ENCODE measurements at regions not wholly inside any gene's neighbourhood (a gene's known extent, or its start where the extent isn't known, plus 50 kb on each side); places are given as distances from the start of the nearest gene placed in this dataset.

DNA sequence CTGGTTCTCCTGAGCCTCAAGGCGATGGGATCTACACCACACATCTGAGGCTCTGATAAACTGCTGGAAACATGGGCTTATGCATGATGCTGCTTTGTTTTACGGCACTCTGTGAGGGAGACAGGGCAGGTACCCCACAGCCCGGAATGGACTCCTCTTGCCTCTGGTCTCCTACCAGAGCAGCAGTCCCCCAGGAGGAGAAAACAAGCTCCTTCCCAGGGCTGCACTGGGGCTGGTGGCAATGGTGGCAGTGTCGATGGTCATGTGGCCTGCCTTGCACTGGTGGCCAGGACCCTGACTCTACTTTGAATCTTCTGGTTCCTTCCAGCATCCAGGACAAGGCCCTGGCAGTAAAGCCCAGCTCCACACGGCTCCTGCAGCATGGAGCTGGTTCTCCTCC, 79.4 kb downstream of the TOMM20 start:
- TF ChIP-seq, protein P1, sequence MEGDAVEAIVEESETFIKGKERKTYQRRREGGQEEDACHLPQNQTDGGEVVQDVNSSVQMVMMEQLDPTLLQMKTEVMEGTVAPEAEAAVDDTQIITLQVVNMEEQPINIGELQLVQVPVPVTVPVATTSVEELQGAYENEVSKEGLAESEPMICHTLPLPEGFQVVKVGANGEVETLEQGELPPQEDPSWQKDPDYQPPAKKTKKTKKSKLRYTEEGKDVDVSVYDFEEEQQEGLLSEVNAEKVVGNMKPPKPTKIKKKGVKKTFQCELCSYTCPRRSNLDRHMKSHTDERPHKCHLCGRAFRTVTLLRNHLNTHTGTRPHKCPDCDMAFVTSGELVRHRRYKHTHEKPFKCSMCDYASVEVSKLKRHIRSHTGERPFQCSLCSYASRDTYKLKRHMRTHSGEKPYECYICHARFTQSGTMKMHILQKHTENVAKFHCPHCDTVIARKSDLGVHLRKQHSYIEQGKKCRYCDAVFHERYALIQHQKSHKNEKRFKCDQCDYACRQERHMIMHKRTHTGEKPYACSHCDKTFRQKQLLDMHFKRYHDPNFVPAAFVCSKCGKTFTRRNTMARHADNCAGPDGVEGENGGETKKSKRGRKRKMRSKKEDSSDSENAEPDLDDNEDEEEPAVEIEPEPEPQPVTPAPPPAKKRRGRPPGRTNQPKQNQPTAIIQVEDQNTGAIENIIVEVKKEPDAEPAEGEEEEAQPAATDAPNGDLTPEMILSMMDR (IDR thresholded peaks at IDR 0.05; ENCODE audit: partially characterized antibody, unreplicated experiment): no peak
- Mint-ChIP-seq H3K9me3 (ENCODE audit: unreplicated experiment) (peaks cover 5% of the 10 kb centered on the region), H3K27me3 (ENCODE audit: unreplicated experiment) (peaks cover 1% of the 10 kb centered on the region), H3K27ac (ENCODE audit: unreplicated experiment) (no peak overlapping the region), H3K4me3 (ENCODE audit: unreplicated experiment) (no peak overlapping the region), H3K4me1 (ENCODE audit: low read depth, unreplicated experiment) (peaks cover 22% of the 10 kb centered on the region), H3K36me3 (ENCODE audit: unreplicated experiment) (no peaks in the 10 kb centered on the region)
- DNase-seq: no peak

DNA sequence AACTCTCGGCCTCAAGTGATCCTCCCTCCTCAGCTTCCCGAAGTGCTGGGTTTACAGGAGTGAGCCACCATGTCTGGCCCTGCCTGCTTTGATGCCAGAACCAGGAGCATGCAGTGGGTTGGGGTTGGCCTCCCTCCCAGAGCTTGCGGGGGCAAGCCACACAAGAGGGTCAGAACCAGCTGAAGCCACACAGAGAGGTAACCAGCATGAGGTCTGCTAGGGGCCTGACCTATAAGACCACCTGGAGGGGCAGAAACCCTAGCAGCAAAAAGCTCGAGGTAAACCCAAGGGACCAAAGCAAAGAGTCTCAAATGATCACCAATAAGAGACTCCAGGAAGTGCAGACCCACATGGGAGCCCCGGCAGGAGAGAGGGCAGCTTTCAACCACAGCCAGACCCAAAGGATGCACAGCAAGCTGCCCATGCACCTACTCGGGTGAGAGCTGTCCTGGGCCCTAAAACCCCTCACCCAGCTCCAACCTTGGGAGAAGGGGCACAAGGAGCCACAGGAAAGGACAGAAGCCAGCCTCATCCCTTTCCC, 81.2 kb downstream of the TOMM20 start:
- Mint-ChIP-seq H3K4me1 (ENCODE audit: low read depth, unreplicated experiment) (peaks cover 16% of the 10 kb centered on the region), H3K27ac (ENCODE audit: unreplicated experiment) (no peak overlapping the region), H3K36me3 (ENCODE audit: unreplicated experiment) (no peaks in the 10 kb centered on the region), H3K27me3 (ENCODE audit: unreplicated experiment) (peaks cover 1% of the 10 kb centered on the region), H3K4me3 (ENCODE audit: unreplicated experiment) (no peak overlapping the region), H3K9me3 (ENCODE audit: unreplicated experiment) (peaks cover 5% of the 10 kb centered on the region)
- TF ChIP-seq, protein P1 (IDR thresholded peaks at IDR 0.05; ENCODE audit: partially characterized antibody, unreplicated experiment): no peak
- no peak for DNase-seq

DNA sequence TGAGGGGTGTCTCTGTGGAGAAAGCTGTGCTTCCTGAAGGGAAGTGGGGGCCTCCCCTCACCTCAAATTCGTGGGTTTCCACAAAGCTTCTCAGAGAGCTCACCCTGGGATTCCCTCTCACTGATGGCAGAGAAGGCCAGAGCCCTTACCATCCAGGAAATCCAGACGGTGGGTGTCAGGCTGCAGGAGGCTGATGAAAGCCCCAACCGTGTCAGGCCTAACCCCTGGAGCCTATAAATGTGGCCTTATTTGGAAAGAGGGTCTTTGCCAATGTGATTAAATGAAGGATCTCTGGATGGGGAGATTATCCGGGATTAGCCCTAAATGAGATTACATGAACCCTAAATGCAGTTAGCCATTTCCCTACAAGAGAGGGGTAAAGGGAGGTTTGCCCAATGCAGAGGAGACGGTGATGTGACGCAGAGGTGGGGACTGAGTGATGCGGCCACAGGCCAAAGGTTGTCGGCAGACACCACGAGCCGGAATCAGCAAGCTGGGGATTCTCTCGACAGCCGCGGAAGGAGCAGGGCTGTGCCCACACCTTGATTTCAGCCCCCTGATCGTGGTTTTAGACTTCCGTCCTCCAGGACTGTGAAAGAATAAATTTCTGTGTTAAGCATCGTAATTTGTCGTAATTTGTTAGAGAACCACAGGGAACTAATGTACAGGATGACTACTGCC, 82.6 kb downstream of the TOMM20 start:
- Mint-ChIP-seq H3K36me3 (ENCODE audit: unreplicated experiment) (no peaks in the 10 kb centered on the region), H3K27ac (ENCODE audit: unreplicated experiment) (no peak overlapping the region), H3K9me3 (ENCODE audit: unreplicated experiment) (peaks cover 3% of the 10 kb centered on the region), H3K4me3 (ENCODE audit: unreplicated experiment) (no peak overlapping the region), H3K27me3 (ENCODE audit: unreplicated experiment) (peaks cover 1% of the 10 kb centered on the region), H3K4me1 (ENCODE audit: low read depth, unreplicated experiment) (peaks cover 6% of the 10 kb centered on the region)
- TF ChIP-seq, protein P1 (IDR thresholded peaks at IDR 0.05; ENCODE audit: partially characterized antibody, unreplicated experiment): no peak
- DNase-seq: no peak

DNA sequence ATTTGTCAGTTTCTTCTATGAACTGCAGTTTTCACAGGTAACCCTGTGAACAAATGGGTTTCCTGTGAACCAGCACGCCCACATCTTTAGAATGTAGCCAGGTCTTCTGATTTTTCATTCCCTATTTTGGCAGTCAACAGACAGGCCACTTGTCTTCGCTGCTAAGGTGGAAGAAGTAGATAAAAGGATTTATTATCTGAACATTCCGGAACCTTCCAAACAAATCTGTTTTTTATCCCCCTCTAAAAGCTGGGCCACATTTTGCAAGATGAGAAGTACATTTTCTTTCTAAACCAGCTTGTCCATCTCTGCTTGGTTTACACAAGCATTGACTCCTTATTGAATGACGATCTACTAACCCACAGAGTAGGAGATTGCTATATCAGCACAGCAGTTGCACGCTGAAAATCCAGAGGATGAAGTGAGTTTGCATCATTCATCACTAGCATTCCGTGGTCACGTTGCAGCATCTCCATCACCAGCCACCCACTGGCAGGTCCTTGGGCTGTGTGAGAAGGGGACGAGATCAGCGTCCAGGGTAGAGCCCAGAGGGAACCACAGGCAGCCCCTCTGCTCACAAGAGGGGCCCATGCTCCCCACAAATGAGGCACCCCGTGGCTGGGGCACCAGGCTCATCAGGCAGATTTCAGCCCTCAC, 83.5 kb downstream of the TOMM20 start:
- Mint-ChIP-seq H3K9me3 (ENCODE audit: unreplicated experiment) (peaks cover 5% of the 10 kb centered on the region), H3K27ac (ENCODE audit: unreplicated experiment) (no peak overlapping the region), H3K27me3 (ENCODE audit: unreplicated experiment) (peaks cover 1% of the 10 kb centered on the region), H3K4me1 (ENCODE audit: low read depth, unreplicated experiment) (peaks cover 4% of the 10 kb centered on the region), H3K36me3 (ENCODE audit: unreplicated experiment) (no peaks in the 10 kb centered on the region), H3K4me3 (ENCODE audit: unreplicated experiment) (no peak overlapping the region)
- TF ChIP-seq, protein P1 (IDR thresholded peaks at IDR 0.05; ENCODE audit: partially characterized antibody, unreplicated experiment): no peak
- DNase-seq: no peak

DNA sequence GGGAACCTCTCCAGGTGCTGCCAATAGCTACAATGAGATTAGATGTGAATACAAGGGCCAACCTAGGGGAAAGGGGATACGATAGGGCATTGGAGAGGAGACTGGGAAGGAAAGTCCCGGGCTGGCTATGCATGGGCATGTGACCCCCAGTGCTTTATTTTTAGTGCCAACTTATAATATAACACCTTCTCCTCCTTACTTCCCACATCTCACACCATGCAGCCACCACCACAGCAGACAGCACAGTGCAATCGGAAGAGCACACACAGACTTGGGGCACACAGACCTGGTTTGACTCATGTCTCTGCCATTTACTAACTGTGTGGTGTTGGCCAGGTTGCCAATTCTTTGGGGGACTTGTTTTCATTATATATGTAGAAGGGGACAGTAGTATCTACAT, 85.4 kb downstream of the TOMM20 start:
- no peak overlapping the region for H3K4me3 Mint-ChIP-seq (ENCODE audit: unreplicated experiment)
- TF ChIP-seq, protein P1 (IDR thresholded peaks at IDR 0.05; ENCODE audit: partially characterized antibody, unreplicated experiment): no peak
- DNase-seq: no peak
- no peaks in the 10 kb centered on the region for H3K27me3 Mint-ChIP-seq (ENCODE audit: unreplicated experiment)
- H3K36me3 Mint-ChIP-seq (ENCODE audit: unreplicated experiment): peaks cover 5% of the 10 kb centered on the region
- H3K9me3 Mint-ChIP-seq (ENCODE audit: unreplicated experiment): peaks cover 6% of the 10 kb centered on the region
- peaks cover 4% of the 10 kb centered on the region for H3K4me1 Mint-ChIP-seq (ENCODE audit: low read depth, unreplicated experiment)
- H3K27ac Mint-ChIP-seq (ENCODE audit: unreplicated experiment): no peak overlapping the region
